GM13976 (cell line): ENCODE measurements at regions not wholly inside any gene's neighbourhood (a gene's known extent, or its start where the extent isn't known, plus 50 kb on each side); places are given as distances from the start of the nearest gene placed in this dataset.

Experiments used
- DNase-seq: peaks from one replicate; pipeline ENCODE4 v3.0.0; 2012; ENCODE audit warnings: low spot score
- CTCF ChIP-seq: IDR thresholded peaks from 2 replicates; pipeline ENCODE4 v1.5.1; 2012; ENCODE audit warnings: borderline replicate concordance, mild to moderate bottlenecking; ENCODE audit not compliant: insufficient read depth; ENCODE audit errors: extremely low read depth, missing control alignments, control extremely low read depth
- in situ Hi-C: fragments of 300-500 bp; cut with MboI; formaldehyde crosslinking; loops from one replicate; pipeline ENCODE4 v1.12.0; 2022; ENCODE audit warnings: low sequenced_read_pairs, mixed read lengths, inconsistent platforms; ENCODE audit not compliant: unreplicated experiment

GRCh38 chrX:107542040-107542439 is 86.3 kb upstream of the PRPS1 start:
- in situ Hi-C loops, result loop anchor here (25.0 kb wide), 1 partner anchor 245 kb away; the partner anchor contains the start of genes NCBP2L and TSC22D3
- no peak for DNase-seq
- TF ChIP-seq CTCF, result no peak

GRCh38 chrX:107542500-107542899 is 85.8 kb upstream of the PRPS1 start:
- DNase-seq, result no peak
- in situ Hi-C loops, result loop anchor here (25.0 kb wide), 1 partner anchor 245 kb away; the partner anchor contains the start of genes NCBP2L and TSC22D3
- no peak for TF ChIP-seq CTCF

DNA sequence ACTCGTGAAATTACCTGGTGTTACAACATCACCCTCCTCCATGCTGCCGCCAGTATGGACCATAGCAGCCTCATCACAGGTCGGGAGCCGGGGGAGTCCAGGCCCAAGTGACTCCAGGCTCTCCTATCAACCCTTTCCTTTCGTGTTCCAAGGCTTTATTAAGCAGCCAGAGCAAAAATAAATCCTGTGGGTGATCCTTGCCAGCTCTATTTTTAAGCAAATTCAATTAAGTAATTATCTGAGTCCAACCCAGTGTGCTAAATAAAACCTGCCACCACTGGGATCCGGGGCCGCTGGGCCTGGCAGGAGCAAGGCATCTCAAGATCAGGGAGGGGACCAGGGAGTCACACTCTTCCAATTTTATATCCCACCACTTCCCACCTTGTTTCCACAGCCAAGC is 80.7 kb upstream of the PRPS1 start:
- in situ Hi-C loops, result loop anchor here (25.0 kb wide), 1 partner anchor 240 kb away; the partner anchor contains the start of genes NCBP2L and TSC22D3
- DNase-seq, result no peak
- no peak for TF ChIP-seq CTCF

- no peak for DNase-seq
- TF ChIP-seq CTCF, result no peak
- in situ Hi-C loops, result loop anchor here (25.0 kb wide), 1 partner anchor 239 kb away; the partner anchor contains the start of genes NCBP2L and TSC22D3
These were observed 79.5 kb upstream of the PRPS1 start for GRCh38 chrX:107548775-107549174.

DNA sequence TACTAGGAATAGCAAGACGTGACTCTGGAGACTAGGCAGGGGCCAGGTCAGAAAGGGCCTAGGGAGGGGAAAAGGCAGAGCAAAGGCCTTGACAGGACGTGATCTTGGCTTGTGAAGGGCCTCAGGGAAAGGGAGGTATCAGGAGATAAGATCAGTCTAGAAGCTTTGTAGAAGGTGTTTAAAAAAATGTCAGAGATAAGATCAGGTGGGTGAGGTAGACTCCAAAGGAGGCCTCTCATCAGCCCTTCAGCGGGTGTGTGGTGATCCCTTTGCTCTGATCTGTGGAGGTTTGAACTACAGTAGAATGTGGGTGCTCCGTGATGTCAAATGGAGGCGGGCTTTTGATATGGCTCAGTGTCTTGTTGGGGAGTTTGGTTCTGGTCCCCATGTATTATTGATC is 78.8 kb upstream of the PRPS1 start:
- no peak for TF ChIP-seq CTCF
- DNase-seq, result no peak
- in situ Hi-C loops, result loop anchor here (25.0 kb wide), 1 partner anchor 238 kb away; the partner anchor contains the start of genes NCBP2L and TSC22D3

DNA sequence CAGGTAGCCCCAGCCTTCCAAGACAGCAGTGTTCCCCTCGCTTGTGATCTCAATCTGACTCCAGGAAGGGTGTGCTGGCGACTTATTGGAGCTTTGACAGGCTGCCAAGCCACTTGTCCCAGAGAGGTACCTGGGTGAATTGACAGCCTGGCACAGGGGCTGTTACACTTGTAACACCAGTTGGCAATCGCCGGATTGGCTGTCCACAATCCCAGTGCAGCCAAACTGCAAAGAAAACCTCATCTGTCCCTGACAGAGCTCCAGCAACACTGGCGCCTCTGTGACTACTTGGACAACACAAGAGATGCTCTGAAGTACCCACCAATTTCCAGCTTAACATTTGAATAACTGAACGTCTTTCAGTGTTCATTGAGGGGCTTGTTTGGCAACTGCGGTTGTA is 76.8 kb upstream of the PRPS1 start:
- no peak for DNase-seq
- TF ChIP-seq CTCF, result no peak
- in situ Hi-C loops, result no loop called here
